HuH-7.5 (cell line): ENCODE measurements at regions not wholly inside any gene's neighbourhood (a gene's known extent, or its start where the extent isn't known, plus 50 kb on each side); places are given as distances from the start of the nearest gene placed in this dataset.
"Not testable (repeated sequence)": the region's sequence is repeated elsewhere in the genome, so short reads cannot be mapped to it uniquely, and the experiment has no call there.

Source experiments
- DNase-seq: peaks from one replicate; pipeline ENCODE4 v3.0.0; 2011; ENCODE audit warnings: low spot score

DNA sequence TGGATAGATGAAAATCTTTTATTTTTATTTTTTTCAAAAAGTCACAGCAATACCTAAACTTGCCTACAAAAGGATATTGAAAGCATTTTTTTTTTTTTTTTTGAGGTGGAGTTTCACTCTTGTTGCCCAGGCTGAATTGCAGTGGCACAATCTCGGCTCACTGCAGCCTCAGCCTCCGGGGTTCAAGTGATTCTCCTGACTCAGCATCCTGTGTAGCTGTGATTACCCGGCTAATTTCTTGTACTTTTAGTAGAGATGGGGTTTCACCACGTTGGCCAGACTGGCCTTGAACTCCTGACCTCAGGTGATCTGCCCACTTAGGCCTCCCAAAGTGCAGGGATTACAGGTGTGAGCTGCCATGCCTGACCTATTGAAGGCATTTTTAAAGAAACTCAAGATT lies 69.1 kb upstream of the DGKB start:
- not testable (repeated sequence) for DNase-seq

DNA sequence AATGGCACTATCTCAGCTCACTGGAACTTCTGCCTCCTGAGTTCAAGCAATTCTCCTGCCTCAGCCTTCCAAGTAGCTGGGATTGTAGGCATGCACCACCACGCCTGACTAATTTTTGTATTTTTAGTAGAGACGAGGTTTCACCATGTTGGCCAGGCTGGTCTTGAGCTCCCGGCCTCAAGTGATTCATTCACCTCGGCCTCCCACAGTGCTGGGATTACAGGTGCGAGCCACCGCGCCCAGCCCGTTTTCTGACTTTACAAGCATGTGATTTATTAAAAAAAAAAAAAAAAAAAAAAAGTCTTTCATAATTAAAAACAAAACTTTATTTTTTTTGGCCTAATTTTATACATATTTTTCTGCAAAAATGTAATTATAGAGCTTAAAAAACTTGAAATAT lies 64.8 kb upstream of the DGKB start:
- not testable (repeated sequence) for DNase-seq

GRCh38 chr7:14962778-14963177 lies 60.2 kb upstream of the DGKB start:
- DNase-seq = no peak

- DNase-seq = no peak
Measured at GRCh38 chr7:14960721-14961120, 58.2 kb upstream of the DGKB start.

DNA sequence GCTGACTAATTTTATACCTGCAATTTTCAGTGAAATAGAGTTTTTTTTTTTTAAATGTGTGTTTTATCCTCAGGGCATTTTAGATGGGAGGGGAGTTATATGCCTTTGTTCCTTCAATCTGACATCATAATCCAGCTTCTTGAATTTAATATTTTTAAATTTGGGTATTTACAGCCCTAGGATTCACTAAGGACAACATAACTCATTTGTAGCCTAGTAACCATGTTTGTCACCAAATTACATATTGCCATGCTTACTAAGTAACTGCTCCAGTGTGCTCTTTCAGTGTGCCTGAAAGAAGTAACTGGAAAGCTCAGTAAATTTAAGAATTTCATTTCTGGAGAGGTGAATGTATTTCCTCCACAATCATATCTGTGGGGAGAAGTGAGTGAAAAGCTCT lies 56.8 kb upstream of the DGKB start:
- DNase-seq = no peak

GRCh38 chr7:14954035-14954434 lies 51.5 kb upstream of the DGKB start:
- DNase-seq = no peak
